Thymus (tissue), 11 donors: ENCODE measurements at regions not wholly inside any gene's neighbourhood (a gene's known extent, or its start where the extent isn't known, plus 50 kb on each side); places are given as distances from the start of the nearest gene placed in this dataset.

Experiments
- DNase-seq, 9 donors: peaks; one replicate each; pipeline ENCODE4 v3.0.0-alpha.2; 2013; ENCODE audit warnings: low spot score in 9 of 9, low read depth in 6 of 9, missing footprints in 1 of 9
- H3K27ac ChIP-seq, 2 donors: one replicate each; pipeline ENCODE4 v1.5.1; 2013; ENCODE audit warnings: control low read depth in 1 of 2, low read depth in 1 of 2, low read length in 1 of 2, mild to moderate bottlenecking in 1 of 2, moderate library complexity in 1 of 2
- H3K27me3 ChIP-seq, 2 donors: one replicate each; pipeline ENCODE4 v1.5.1; 2013; ENCODE audit warnings: low read length in 1 of 2; ENCODE audit not compliant: control insufficient read depth in 2 of 2, insufficient read depth in 1 of 2
- H3K36me3 ChIP-seq, 2 donors: one replicate each; pipeline ENCODE4 v1.5.1; 2013; ENCODE audit warnings: low read length in 1 of 2, mild to moderate bottlenecking in 1 of 2, moderate library complexity in 1 of 2; ENCODE audit not compliant: control insufficient read depth in 2 of 2, insufficient read depth in 2 of 2
- H3K4me1 ChIP-seq, 2 donors: one replicate each; pipeline ENCODE4 v1.5.1; 2013; ENCODE audit warnings: low read length in 2 of 2; ENCODE audit not compliant: control insufficient read depth in 2 of 2, insufficient read depth in 2 of 2
- H3K4me3 ChIP-seq, 2 donors: one replicate each; pipeline ENCODE4 v1.5.1; 2013; ENCODE audit warnings: low read length in 2 of 2, control low read depth in 1 of 2, mild to moderate bottlenecking in 1 of 2
- H3K9me3 ChIP-seq, 2 donors: one replicate each; pipeline ENCODE4 v1.5.1; 2013; ENCODE audit warnings: low read length in 1 of 2, mild to moderate bottlenecking in 1 of 2; ENCODE audit not compliant: control insufficient read depth in 2 of 2, insufficient read depth in 1 of 2
- WGBS: extraction: QIAGEN DNeasy Blood & Tissue Kit; methylation state at CpG from one replicate; pipeline ENCODE4 v1.1.7; 2013; 5-methylcytosine and 5-hydroxymethylcytosine counted together
- donor health status: healthy.

GRCh38 chr6:166084951-166085350, 82.7 kb downstream of the TBXT start:
- H3K9me3 ChIP-seq, result no peaks in the 10 kb centered on the region
- WGBS, result 85% methylated on average over 2 of the region's 2 CpGs
- no peak overlapping the region for H3K27ac ChIP-seq
- no peak overlapping the region for H3K4me3 ChIP-seq
- H3K4me1 ChIP-seq, result no peaks in the 10 kb centered on the region
- H3K36me3 ChIP-seq, result no peaks in the 10 kb centered on the region
- peaks cover 0 to 2% of the 10 kb centered on the region in 2 donors for H3K27me3 ChIP-seq
- DNase-seq, result no peak

- Histone ChIP-seq H3K4me3 (no peak overlapping the region), H3K4me1 (no peaks in the 10 kb centered on the region), H3K36me3 (no peaks in the 10 kb centered on the region), H3K27me3 (no peaks in the 10 kb centered on the region), H3K9me3 (no peaks in the 10 kb centered on the region), H3K27ac (no peak overlapping the region)
- DNase-seq, result no peak
- WGBS, result 93% methylated on average over 6 of the region's 6 CpGs
Observed at GRCh38 chr6:166079841-166080240, 87.8 kb downstream of the TBXT start.

GRCh38 chr6:166078294-166078693, 89.4 kb downstream of the TBXT start:
- H3K27me3 ChIP-seq, result no peaks in the 10 kb centered on the region
- H3K27ac ChIP-seq, result no peak overlapping the region
- 90% methylated on average over 3 of the region's 3 CpGs for WGBS
- H3K4me3 ChIP-seq, result no peak overlapping the region
- H3K9me3 ChIP-seq, result peaks cover 0 to 3% of the 10 kb centered on the region in 2 donors
- DNase-seq, result no peak
- H3K36me3 ChIP-seq, result no peaks in the 10 kb centered on the region
- no peaks in the 10 kb centered on the region for H3K4me1 ChIP-seq

- DNase-seq, result no peak
- Histone ChIP-seq H3K27ac (no peak overlapping the region), H3K4me3 (no peak overlapping the region), H3K27me3 (no peaks in the 10 kb centered on the region), H3K4me1 (no peaks in the 10 kb centered on the region), H3K36me3 (no peaks in the 10 kb centered on the region), H3K9me3 (peaks cover 0 to 3% of the 10 kb centered on the region in 2 donors)
- 90% methylated on average over 4 of the region's 4 CpGs for WGBS
Observed at GRCh38 chr6:166076625-166077024, 91.0 kb downstream of the TBXT start.

GRCh38 chr6:166075925-166076324, 91.7 kb downstream of the TBXT start:
- no peaks in the 10 kb centered on the region for H3K4me1 ChIP-seq
- H3K36me3 ChIP-seq, result no peaks in the 10 kb centered on the region
- no peak overlapping the region for H3K27ac ChIP-seq
- WGBS, result 95% methylated on average over 5 of the region's 5 CpGs
- H3K9me3 ChIP-seq, result peaks cover 0 to 3% of the 10 kb centered on the region in 2 donors
- H3K27me3 ChIP-seq, result no peaks in the 10 kb centered on the region
- no peak overlapping the region for H3K4me3 ChIP-seq
- no peak for DNase-seq

- no peaks in the 10 kb centered on the region for H3K27me3 ChIP-seq
- no peaks in the 10 kb centered on the region for H3K4me1 ChIP-seq
- peaks cover 0 to 3% of the 10 kb centered on the region in 2 donors for H3K9me3 ChIP-seq
- no peak for DNase-seq
- no peak overlapping the region for H3K27ac ChIP-seq
- H3K36me3 ChIP-seq, result no peaks in the 10 kb centered on the region
- no peak overlapping the region for H3K4me3 ChIP-seq
- WGBS, result 94% methylated on average over 2 of the region's 2 CpGs
Observed at GRCh38 chr6:166075186-166075585, 92.5 kb downstream of the TBXT start.

GRCh38 chr6:166073082-166073481, 94.6 kb downstream of the TBXT start:
- H3K27ac ChIP-seq, result no peak overlapping the region
- H3K36me3 ChIP-seq, result no peaks in the 10 kb centered on the region
- H3K27me3 ChIP-seq, result no peaks in the 10 kb centered on the region
- no peak for DNase-seq
- H3K9me3 ChIP-seq, result peaks cover 0 to 3% of the 10 kb centered on the region in 2 donors
- WGBS, result 96% methylated on average over 9 of the region's 9 CpGs
- no peak overlapping the region for H3K4me3 ChIP-seq
- H3K4me1 ChIP-seq, result no peaks in the 10 kb centered on the region

GRCh38 chr6:166068768-166069167, 98.9 kb downstream of the TBXT start:
- H3K9me3 ChIP-seq, result peaks cover 0 to 2% of the 10 kb centered on the region in 2 donors
- H3K4me1 ChIP-seq, result no peaks in the 10 kb centered on the region
- WGBS, result 82% methylated on average over 3 of the region's 3 CpGs
- no peak overlapping the region for H3K27ac ChIP-seq
- no peaks in the 10 kb centered on the region for H3K27me3 ChIP-seq
- DNase-seq, result no peak
- no peak overlapping the region for H3K4me3 ChIP-seq
- no peaks in the 10 kb centered on the region for H3K36me3 ChIP-seq

GRCh38 chr6:166058064-166058739, 109.4 kb downstream of the TBXT start:
- Histone ChIP-seq H3K27me3 (no peaks in the 10 kb centered on the region), H3K9me3 (no peaks in the 10 kb centered on the region), H3K4me1 (no peaks in the 10 kb centered on the region), H3K4me3 (no peak overlapping the region), H3K36me3 (no peaks in the 10 kb centered on the region), H3K27ac (no peak overlapping the region)
- 74% methylated on average over 10 of the region's 10 CpGs for WGBS
- no peak for DNase-seq
